Trophoblast cell (in vitro differentiated cells and primary cell): ENCODE measurements at regions not wholly inside any gene's neighbourhood (a gene's known extent, or its start where the extent isn't known, plus 50 kb on each side); places are given as distances from the start of the nearest gene placed in this dataset.

Experiments
- DNase-seq, 2 donors: peaks; one replicate each; pipeline ENCODE4 v3.0.0-alpha.2; 2016
- H2AFZ ChIP-seq: 2 replicates; pipeline ENCODE4 v1.6.1; 2013; ENCODE audit warnings: low read length, moderate library complexity, mild to moderate bottlenecking; ENCODE audit not compliant: insufficient read depth, poor library complexity
- H2AK5ac ChIP-seq: 2 replicates; pipeline ENCODE4 v1.6.1; 2013; ENCODE audit warnings: mild to moderate bottlenecking, low read length
- H2BK120ac ChIP-seq: 2 replicates; pipeline ENCODE4 v1.6.1; 2013; ENCODE audit warnings: low read length, mild to moderate bottlenecking, moderate library complexity; ENCODE audit not compliant: insufficient read depth, poor library complexity
- H2BK12ac ChIP-seq: 2 replicates; pipeline ENCODE4 v1.6.1; 2013; ENCODE audit warnings: mild to moderate bottlenecking, low read length, moderate library complexity
- H2BK5ac ChIP-seq: 2 replicates; pipeline ENCODE4 v1.6.1; 2013; ENCODE audit warnings: low read length, low read depth, moderate library complexity, mild to moderate bottlenecking; ENCODE audit not compliant: poor library complexity
- H3K14ac ChIP-seq: 2 replicates; pipeline ENCODE4 v1.6.1; 2013; ENCODE audit warnings: mild to moderate bottlenecking, low read length
- H3K18ac ChIP-seq: 2 replicates; pipeline ENCODE4 v1.6.1; 2013; ENCODE audit warnings: mild to moderate bottlenecking, low read length
- H3K23ac ChIP-seq: 2 replicates; pipeline ENCODE4 v1.6.1; 2013; ENCODE audit warnings: low read length
- H3K27ac ChIP-seq: 2 replicates; pipeline ENCODE4 v1.5.1; 2013; ENCODE audit warnings: low read depth, mild to moderate bottlenecking, inconsistent platforms, low read length, moderate library complexity
- H3K27me3 ChIP-seq: 2 replicates; pipeline ENCODE4 v1.6.1; 2013; ENCODE audit warnings: inconsistent platforms, mild to moderate bottlenecking, low read length, moderate library complexity; ENCODE audit not compliant: insufficient read depth
- H3K36me3 ChIP-seq, 2 experiments: 1 replicate in 1 of 2; 2 replicates in 1 of 2; pipeline ENCODE4 v1.6.1; 2013; ENCODE audit warnings: low read length in 2 of 2, mild to moderate bottlenecking in 2 of 2, moderate library complexity in 1 of 2; ENCODE audit not compliant: insufficient read depth in 2 of 2, control insufficient read depth in 1 of 2
- H3K4ac ChIP-seq: 2 replicates; pipeline ENCODE4 v1.6.1; 2013; ENCODE audit warnings: low read depth, mild to moderate bottlenecking, low read length, moderate library complexity
- H3K4me1 ChIP-seq, 2 experiments: 1 replicate in 1 of 2; 2 replicates in 1 of 2; pipeline ENCODE4 v1.6.1; 2013; ENCODE audit warnings: low read length in 2 of 2, mild to moderate bottlenecking in 2 of 2, moderate library complexity in 1 of 2; ENCODE audit not compliant: insufficient read depth in 2 of 2, control insufficient read depth in 1 of 2
- H3K4me2 ChIP-seq: 2 replicates; pipeline ENCODE4 v1.6.1; 2013; ENCODE audit warnings: inconsistent platforms, mild to moderate bottlenecking, low read length, moderate library complexity
- H3K4me3 ChIP-seq: 2 replicates; pipeline ENCODE4 v1.5.1; 2013; ENCODE audit warnings: mild to moderate bottlenecking, low read depth, low read length, inconsistent platforms
- H3K79me1 ChIP-seq: one replicate; pipeline ENCODE4 v1.6.1; 2013; ENCODE audit warnings: low read length
- H3K79me2 ChIP-seq: 2 replicates; pipeline ENCODE4 v1.6.1; 2013; ENCODE audit warnings: low read length, mild to moderate bottlenecking; ENCODE audit not compliant: control insufficient read depth, insufficient read depth, poor library complexity
- H3K9ac ChIP-seq: 2 replicates; pipeline ENCODE4 v1.6.1; 2013; ENCODE audit warnings: mild to moderate bottlenecking, low read length
- H3K9me3 ChIP-seq: 2 replicates; pipeline ENCODE4 v1.6.1; 2013; ENCODE audit warnings: low read depth, mild to moderate bottlenecking, control low read depth, inconsistent platforms, low read length; ENCODE audit not compliant: insufficient read depth
- H4K12ac ChIP-seq: 2 replicates; pipeline ENCODE4 v1.6.1; 2013; ENCODE audit warnings: low read depth, mild to moderate bottlenecking, low read length, moderate library complexity
- H4K8ac ChIP-seq: 2 replicates; pipeline ENCODE4 v1.6.1; 2013; ENCODE audit warnings: low read depth, mild to moderate bottlenecking, low read length, moderate library complexity
- H4K91ac ChIP-seq: one replicate; pipeline ENCODE4 v1.6.1; 2013; ENCODE audit warnings: low read depth, mild to moderate bottlenecking, low read length, moderate library complexity
- WGBS: extraction: QIAGEN DNeasy Blood & Tissue Kit; methylation state at CpG from one replicate; pipeline ENCODE4 v1.1.7; 2013; ENCODE audit warnings: missing lambda C conversion rate; ENCODE audit not compliant: insufficient read length, insufficient coverage; ENCODE audit errors: extremely low coverage; 5-methylcytosine and 5-hydroxymethylcytosine counted together

GRCh38 chr2:167478196-167478595 lies 589.9 kb downstream of the XIRP2 start:
- Histone ChIP-seq H3K9me3 (no peaks in the 10 kb centered on the region), H3K4me1 (peaks cover 8% of the 10 kb centered on the region in 2 experiments), H3K36me3 (no peaks in the 10 kb centered on the region), H3K9ac (no peak overlapping the region), H3K14ac (no peak overlapping the region), H3K4me2 (no peak overlapping the region), H2BK12ac (no peak overlapping the region), H3K27ac (no peak overlapping the region), H3K18ac (no peak overlapping the region), H2BK5ac (no peak overlapping the region), H3K27me3 (no peaks in the 10 kb centered on the region), H3K23ac (no peak overlapping the region), H3K4me3 (no peak overlapping the region), H4K12ac (no peak overlapping the region), H4K91ac (no peak overlapping the region), H3K4ac (no peak overlapping the region), H3K79me1 (peaks cover 6% of the 10 kb centered on the region), H4K8ac (no peak overlapping the region), H3K79me2 (no peaks in the 10 kb centered on the region), H2BK120ac (no peak overlapping the region), H2AK5ac (no peak overlapping the region), H2AFZ (no peak overlapping the region)
- no peak for DNase-seq
- WGBS, result no CpG with 5 or more reads among the region's 3 CpGs

GRCh38 chr2:167475791-167476190 lies 587.5 kb downstream of the XIRP2 start:
- H2AFZ ChIP-seq, result no peak overlapping the region
- H2AK5ac ChIP-seq, result no peak overlapping the region
- H2BK12ac ChIP-seq, result no peak overlapping the region
- H3K4me3 ChIP-seq, result no peak overlapping the region
- H3K79me2 ChIP-seq, result no peaks in the 10 kb centered on the region
- no peak overlapping the region for H3K4ac ChIP-seq
- H3K79me1 ChIP-seq, result peaks cover 6% of the 10 kb centered on the region
- no peak overlapping the region for H4K8ac ChIP-seq
- no peaks in the 10 kb centered on the region for H3K36me3 ChIP-seq
- no peak overlapping the region for H2BK120ac ChIP-seq
- H3K23ac ChIP-seq, result no peak overlapping the region
- DNase-seq, result no peak
- no peak overlapping the region for H3K9ac ChIP-seq
- no peak overlapping the region for H4K91ac ChIP-seq
- H4K12ac ChIP-seq, result no peak overlapping the region
- H3K18ac ChIP-seq, result no peak overlapping the region
- H3K27ac ChIP-seq, result no peak overlapping the region
- no peak overlapping the region for H3K14ac ChIP-seq
- H3K9me3 ChIP-seq, result no peaks in the 10 kb centered on the region
- peaks cover 8% of the 10 kb centered on the region in 2 experiments for H3K4me1 ChIP-seq
- WGBS, result no CpG with 5 or more reads among the region's 2 CpGs
- H2BK5ac ChIP-seq, result no peak overlapping the region
- H3K4me2 ChIP-seq, result no peak overlapping the region
- H3K27me3 ChIP-seq, result no peaks in the 10 kb centered on the region

- Histone ChIP-seq H2AFZ (no peak overlapping the region), H4K91ac (no peak overlapping the region), H3K79me1 (no peaks in the 10 kb centered on the region), H3K4ac (no peak overlapping the region), H3K9ac (no peak overlapping the region), H3K27me3 (no peaks in the 10 kb centered on the region), H3K4me2 (no peak overlapping the region), H3K27ac (no peak overlapping the region), H3K79me2 (no peaks in the 10 kb centered on the region), H2BK5ac (no peak overlapping the region), H3K14ac (no peak overlapping the region), H3K18ac (no peak overlapping the region), H3K4me3 (no peak overlapping the region), H4K8ac (no peak overlapping the region), H3K9me3 (no peaks in the 10 kb centered on the region), H2BK12ac (no peak overlapping the region), H3K4me1 (no peaks in the 10 kb centered on the region), H2BK120ac (no peak overlapping the region), H2AK5ac (no peak overlapping the region), H4K12ac (no peak overlapping the region), H3K23ac (no peak overlapping the region), H3K36me3 (no peaks in the 10 kb centered on the region)
- no peak for DNase-seq
Observed at GRCh38 chr2:167471734-167472133, 583.5 kb downstream of the XIRP2 start.

GRCh38 chr2:167471332-167471731 lies 583.1 kb downstream of the XIRP2 start:
- no peak overlapping the region for H3K14ac ChIP-seq
- H2BK120ac ChIP-seq, result no peak overlapping the region
- no peaks in the 10 kb centered on the region for H3K27me3 ChIP-seq
- H2BK12ac ChIP-seq, result no peak overlapping the region
- H4K12ac ChIP-seq, result no peak overlapping the region
- DNase-seq, result no peak
- H3K27ac ChIP-seq, result no peak overlapping the region
- H3K79me2 ChIP-seq, result no peaks in the 10 kb centered on the region
- no peaks in the 10 kb centered on the region for H3K79me1 ChIP-seq
- no peak overlapping the region for H4K8ac ChIP-seq
- H2AK5ac ChIP-seq, result no peak overlapping the region
- H3K4ac ChIP-seq, result no peak overlapping the region
- no peak overlapping the region for H3K18ac ChIP-seq
- no peak overlapping the region for H2BK5ac ChIP-seq
- H4K91ac ChIP-seq, result no peak overlapping the region
- H2AFZ ChIP-seq, result no peak overlapping the region
- H3K23ac ChIP-seq, result no peak overlapping the region
- H3K9me3 ChIP-seq, result no peaks in the 10 kb centered on the region
- no peak overlapping the region for H3K4me2 ChIP-seq
- H3K4me1 ChIP-seq, result no peaks in the 10 kb centered on the region
- no peaks in the 10 kb centered on the region for H3K36me3 ChIP-seq
- H3K4me3 ChIP-seq, result no peak overlapping the region
- no peak overlapping the region for H3K9ac ChIP-seq

GRCh38 chr2:167462379-167462778 lies 574.1 kb downstream of the XIRP2 start:
- no peak for DNase-seq
- no peak overlapping the region for H4K8ac ChIP-seq
- H2BK12ac ChIP-seq, result no peak overlapping the region

More at GRCh38 chr2:167462379-167462778, 574.1 kb downstream of the XIRP2 start:
- no peak overlapping the region for H3K18ac ChIP-seq
- H2BK120ac ChIP-seq, result no peak overlapping the region
- no peak overlapping the region for H2BK5ac ChIP-seq
- no peaks in the 10 kb centered on the region for H3K79me1 ChIP-seq
- WGBS, result no CpG with 5 or more reads among the region's 3 CpGs
- H3K4me3 ChIP-seq, result no peak overlapping the region
- H3K9me3 ChIP-seq, result no peaks in the 10 kb centered on the region
- H3K36me3 ChIP-seq, result no peaks in the 10 kb centered on the region
- H3K4me2 ChIP-seq, result no peak overlapping the region
- no peak overlapping the region for H3K27ac ChIP-seq
- no peaks in the 10 kb centered on the region for H3K27me3 ChIP-seq
- no peaks in the 10 kb centered on the region for H3K4me1 ChIP-seq
- no peak overlapping the region for H4K12ac ChIP-seq
- H3K4ac ChIP-seq, result no peak overlapping the region
- no peak overlapping the region for H2AFZ ChIP-seq
- no peak overlapping the region for H3K23ac ChIP-seq
- no peak overlapping the region for H3K9ac ChIP-seq
- H3K79me2 ChIP-seq, result no peaks in the 10 kb centered on the region
- H4K91ac ChIP-seq, result no peak overlapping the region
- H2AK5ac ChIP-seq, result no peak overlapping the region
- H3K14ac ChIP-seq, result no peak overlapping the region
